Ishikawa (cell line): ENCODE measurements at regions not wholly inside any gene's neighbourhood (a gene's known extent, or its start where the extent isn't known, plus 50 kb on each side); places are given as distances from the start of the nearest gene placed in this dataset.

Source experiments
- RAD21 ChIP-seq: IDR thresholded peaks from 2 replicates; pipeline ENCODE4 v1.6.1; 2012; ENCODE audit warnings: low read depth
- TAF1 ChIP-seq: IDR thresholded peaks from 2 replicates; pipeline ENCODE4 v1.6.1; 2012; ENCODE audit warnings: low read depth, mild to moderate bottlenecking
- TCF12 ChIP-seq: IDR thresholded peaks from 2 replicates; pipeline ENCODE4 v1.6.1; 2012; ENCODE audit warnings: low read depth

DNA sequence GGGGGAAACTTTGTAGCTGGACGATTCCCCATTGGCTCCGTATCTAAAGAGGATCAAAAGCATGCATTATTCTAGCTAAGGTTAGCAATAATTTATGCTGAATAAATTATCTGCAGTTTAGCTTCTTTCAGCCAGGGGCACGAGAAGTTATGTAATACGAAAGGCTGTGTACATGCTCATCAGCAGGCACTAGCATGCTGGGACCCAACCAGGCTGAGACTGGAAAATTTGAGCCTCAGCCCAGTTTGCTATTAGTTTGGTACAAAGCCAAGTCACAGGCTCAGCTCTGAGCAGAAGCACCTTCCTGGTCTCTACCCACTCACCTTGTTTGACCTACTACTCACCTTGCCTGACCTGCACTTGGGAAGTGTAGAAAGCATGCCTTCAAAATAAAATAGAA, 328.1 kb upstream of the ARID1B start:
- no peak for TF ChIP-seq RAD21
- TF ChIP-seq TCF12 = no peak
- no peak for TF ChIP-seq TAF1
